GM19023 (cell line): ENCODE measurements at regions not wholly inside any gene's neighbourhood (a gene's known extent, or its start where the extent isn't known, plus 50 kb on each side); places are given as distances from the start of the nearest gene placed in this dataset.
"Not testable (repeated sequence)": the region's sequence is repeated elsewhere in the genome, so short reads cannot be mapped to it uniquely, and the experiment has no call there.

Experiments used
- ATAC-seq: cut with Tn5 transposase; IDR thresholded peaks from one replicate; pipeline ENCODE4 v1.9.1; 2021; ENCODE audit warnings: mild to moderate bottlenecking, moderate library complexity; ENCODE audit not compliant: unreplicated experiment

DNA sequence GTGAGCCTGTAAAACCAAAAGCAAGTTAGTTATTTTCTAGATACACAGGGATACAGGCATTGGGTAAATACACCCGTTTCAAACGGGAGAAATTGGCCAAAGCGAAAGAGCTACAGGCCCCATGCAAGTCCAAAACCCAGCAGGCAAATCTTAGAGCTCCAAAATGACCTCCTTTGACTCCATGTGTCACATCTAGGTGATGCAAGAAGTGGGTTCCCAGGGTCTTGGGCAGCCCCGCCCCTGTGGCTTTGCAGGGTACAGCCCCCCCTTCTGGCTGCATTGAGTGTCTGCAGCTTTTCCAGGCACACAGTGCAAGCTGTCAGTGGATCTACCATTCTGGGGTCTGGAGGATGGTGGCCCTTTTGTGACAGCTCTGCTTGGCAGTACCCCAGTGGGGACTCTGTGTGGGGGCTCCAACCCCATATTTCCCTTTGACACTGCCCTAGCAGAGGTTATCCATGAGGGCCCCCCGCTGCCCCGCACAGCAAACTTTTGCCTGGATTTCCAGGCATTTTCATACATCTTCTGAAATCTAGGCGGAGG, 1367.6 kb downstream of the CDH12 start:
- not testable (repeated sequence) for ATAC-seq

DNA sequence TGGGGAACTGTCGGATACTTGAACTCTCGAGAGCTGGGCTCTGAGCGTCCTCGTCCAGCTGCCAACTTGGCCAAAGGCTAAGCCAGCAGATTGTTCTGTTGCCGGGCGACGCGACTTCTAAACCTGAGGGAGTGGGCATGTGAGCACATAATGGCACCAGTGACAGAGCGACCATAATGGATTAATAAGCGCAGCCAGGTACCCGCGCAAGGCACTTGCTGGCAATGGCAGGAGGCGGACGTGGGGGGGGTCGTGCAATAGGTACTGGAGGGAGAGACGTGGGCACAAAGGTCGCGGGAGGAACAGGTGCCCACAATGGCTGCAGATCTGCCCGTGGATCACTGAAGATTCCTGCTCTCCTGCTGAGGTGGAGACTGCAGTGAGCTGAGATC, 1368.7 kb downstream of the CDH12 start:
- not testable (repeated sequence) for ATAC-seq

DNA sequence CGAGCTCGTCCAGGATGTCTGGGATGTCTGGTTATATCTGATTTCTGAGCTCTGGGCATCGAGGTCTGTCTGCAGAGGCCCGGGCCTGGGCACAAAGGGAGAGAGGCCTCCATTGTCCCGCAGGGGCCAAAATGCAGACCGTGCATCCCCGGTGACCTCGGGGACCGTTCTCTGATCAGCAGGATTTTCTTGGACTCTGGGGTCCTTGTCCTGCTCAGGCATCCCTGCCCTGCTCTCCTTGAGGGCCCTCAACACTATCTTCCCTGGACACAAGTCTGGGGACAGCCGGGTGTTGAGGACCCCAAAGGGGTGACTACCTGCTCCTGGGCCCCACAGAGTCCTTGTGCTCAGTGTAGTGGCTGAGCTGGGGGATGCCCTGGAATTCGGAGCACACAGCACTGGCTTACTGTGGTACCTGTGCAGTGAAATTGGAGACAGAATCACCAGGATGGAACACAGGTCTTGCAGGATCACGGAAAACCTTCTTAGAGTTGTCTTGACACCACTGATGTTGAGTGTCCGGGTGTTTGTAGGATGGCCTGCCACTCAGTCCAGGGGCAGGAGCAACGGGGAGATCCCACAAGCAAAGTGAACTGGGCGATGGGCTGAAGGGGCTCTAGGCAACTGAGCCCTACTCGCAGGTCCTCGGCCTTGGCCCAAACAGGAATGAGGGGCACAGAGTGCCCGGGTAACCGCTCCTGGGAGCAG, 1369.2 kb downstream of the CDH12 start:
- ATAC-seq, result not testable (repeated sequence)

DNA sequence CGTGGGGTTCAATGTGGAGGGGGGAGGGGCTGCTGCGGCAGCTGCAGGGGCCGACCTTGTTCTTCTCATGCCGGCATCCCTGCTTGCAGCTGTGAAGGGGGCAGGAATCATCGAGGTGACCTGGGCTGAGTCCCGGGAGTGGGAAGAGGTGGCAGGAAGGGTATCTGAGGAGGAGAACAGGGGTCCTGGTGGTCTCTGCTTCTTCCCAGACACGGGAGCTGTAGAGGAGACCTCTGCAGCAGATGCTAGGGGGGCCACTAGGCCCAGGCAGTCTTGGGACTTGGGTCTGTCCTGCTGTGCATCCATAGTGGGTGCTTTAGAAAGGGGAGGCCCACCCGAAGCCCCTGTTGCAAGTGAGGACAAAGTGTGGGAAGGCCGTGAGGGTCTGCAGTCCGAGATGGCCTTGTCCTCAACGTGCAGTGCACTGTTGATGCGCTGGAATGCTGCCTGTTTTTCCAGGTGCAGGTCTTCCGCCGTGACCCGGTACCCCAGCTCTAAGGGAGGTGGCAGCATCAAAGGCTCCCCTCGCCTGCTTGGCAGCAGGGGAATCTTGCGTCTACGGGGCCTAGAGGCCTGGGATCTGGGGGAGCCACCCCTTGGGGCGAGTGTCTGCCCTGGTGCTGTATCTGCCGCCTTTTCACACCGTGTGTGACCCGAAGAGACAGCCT, 1370.0 kb downstream of the CDH12 start:
- ATAC-seq, result not testable (repeated sequence)

DNA sequence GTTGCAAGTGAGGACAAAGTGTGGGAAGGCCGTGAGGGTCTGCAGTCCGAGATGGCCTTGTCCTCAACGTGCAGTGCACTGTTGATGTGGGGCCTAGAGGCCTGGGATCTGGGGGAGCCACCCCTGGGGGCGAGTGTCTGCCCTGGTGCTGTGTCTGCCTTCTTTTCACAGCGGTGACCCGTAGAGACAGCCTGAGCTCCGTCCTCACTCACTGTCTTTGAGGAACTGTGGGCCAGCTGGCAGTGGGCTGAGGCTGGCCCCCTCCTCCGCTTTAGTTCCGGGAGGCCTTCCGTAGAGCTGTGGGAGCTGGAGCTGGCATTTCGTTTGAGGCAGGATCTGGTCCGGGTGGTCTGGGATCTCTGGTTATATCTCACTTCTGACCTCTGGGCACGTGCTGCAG, 1370.6 kb downstream of the CDH12 start:
- not testable (repeated sequence) for ATAC-seq

DNA sequence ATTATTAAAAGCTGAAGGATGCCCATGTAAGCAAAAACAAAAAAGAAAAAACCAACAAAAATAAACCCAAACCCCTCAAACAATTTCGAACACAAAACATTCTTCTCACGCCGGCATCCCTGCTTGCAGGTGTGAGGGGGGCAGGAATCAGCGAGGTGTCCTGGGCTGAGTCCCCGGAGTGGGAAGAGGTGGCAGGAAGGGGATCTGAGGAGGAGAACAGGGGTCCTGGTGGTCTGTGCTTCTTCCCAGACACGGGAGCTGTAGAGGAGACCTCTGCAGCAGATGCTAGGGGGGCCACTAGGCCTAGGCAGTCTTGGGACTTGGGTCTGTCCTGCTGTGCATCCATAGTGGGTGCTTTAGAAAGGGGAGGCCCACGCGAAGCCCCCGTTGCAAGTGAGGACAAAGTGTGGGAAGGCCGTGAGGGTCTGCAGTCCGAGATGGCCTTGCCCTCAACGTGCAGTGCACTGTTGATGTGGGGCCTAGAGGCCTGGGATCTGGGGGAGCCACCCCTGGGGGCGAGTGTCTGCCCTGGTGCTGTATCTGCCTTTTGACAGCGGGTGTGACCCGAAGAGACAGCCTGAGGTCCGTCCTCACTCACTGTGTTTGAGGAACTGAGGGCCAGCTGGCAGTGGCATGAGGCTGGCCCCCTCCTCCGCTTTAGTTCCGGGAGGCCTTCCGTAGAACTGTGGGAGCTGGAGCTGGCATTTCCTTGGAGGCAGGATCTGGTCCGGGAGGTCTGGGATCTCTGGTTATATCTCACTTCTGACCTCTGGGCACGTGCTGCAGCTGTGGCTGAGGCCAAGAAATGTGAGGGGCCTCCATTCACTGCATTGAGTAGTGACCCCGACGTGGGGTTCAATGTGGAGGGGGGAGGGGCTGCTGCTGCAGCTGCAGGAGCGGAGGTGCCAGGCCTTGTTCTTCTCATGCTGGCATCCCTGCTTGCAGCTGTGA, 1371.5 kb downstream of the CDH12 start:
- not testable (repeated sequence) for ATAC-seq

DNA sequence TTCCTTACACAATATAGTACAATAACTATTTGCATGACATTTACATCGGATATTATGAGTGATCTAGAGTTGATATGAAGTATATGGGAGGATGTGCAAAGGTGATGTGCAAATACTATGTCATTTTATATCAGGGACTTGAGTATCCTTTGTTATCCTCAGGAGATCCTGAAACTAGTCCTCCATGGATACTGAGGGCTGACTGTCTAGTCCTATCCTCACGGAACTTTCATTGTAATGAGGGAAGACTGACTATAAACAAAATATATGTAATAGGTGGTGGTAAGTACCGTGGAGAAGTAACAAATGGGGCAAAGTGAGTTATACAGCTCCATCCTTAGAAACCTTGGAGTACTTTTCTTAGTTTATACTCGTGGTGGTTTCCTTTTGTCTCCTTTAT, 1373.1 kb downstream of the CDH12 start:
- ATAC-seq, result not testable (repeated sequence)

DNA sequence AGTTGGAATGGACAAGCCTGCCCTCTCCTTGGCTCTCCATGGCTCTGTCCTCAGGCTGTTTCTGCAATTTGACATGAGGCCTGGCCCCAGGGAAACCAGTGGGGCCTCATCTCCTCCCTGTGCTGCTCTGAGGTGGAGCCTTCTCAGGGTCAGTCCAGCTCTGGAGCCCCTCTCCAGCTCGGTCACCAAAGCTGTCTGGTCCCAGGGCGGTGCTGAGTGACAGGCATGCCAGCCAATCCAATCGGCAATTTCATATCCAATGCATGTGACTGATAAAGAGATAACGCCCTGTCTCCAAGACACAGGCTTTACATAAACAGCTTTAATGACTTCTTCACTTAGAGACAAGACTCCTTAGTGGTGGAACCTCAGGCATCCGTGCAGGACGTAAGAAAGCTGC, 1379.2 kb downstream of the CDH12 start:
- ATAC-seq, result not testable (repeated sequence)

DNA sequence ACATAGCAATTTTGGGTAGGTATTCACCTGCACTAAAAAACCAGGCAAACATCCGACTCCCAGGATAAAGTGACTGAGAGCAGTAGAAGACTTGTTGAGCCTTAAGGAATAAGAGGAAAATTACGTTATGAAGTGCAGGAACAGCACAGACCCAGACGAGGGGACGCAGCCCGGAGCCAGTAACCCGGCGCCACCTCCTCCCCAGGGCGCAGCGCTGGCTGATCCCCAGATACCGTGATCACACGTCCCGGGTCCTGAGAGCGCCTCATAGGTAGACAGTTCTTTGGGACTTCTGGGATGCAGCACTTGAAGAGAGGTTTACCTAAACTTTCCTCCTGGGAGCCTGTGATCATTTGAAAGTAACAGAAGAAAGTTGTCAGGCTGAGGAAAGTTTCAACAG, 1379.7 kb downstream of the CDH12 start:
- not testable (repeated sequence) for ATAC-seq

DNA sequence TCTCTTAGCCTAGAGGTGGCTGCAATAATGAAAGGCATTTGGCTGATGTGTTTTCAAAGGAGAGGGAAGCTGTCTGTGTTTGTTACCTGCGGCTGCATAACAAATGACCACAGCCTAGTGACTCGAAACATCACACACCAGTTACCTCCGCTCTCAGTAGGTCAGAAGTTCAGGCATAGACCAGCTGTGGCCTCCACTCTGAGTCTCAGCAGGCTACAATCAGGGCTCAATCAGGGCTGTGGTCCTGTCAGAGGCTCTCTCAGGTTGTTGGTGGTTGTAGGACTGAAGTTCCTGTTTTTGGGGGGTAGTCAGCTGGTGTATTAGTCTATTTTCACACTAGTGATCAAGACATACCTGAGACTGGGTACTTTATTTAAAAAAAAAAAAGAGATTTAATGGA, 1381.5 kb downstream of the CDH12 start:
- ATAC-seq, result peak; percentile 46

DNA sequence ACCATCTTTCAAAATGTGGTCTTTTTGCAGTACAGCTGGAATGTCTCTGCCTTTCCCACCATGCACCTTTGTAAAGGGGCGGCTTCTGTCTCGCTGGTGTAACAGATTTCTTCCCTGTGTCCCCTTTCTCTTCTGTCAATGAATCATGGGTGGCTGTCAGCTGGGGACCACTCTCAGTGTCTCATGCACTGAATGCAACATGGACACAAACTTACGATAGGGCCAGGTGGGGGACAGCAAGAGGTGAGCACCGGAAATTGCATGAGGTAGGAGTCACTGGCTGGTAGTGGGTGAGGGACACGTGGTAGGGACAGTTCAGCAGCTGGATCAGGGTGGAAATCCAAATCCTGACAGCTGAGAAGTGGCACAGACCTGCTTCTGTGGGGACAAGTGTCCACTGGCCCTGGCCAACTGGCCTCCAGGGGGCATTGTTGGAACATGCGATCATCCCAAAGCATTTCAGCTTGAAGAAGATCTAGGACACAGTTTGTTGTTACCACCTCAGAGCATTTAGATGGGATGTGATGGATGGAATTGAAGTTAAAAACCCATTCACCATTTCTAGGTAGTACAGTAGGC, 1383.5 kb downstream of the CDH12 start:
- not testable (repeated sequence) for ATAC-seq

DNA sequence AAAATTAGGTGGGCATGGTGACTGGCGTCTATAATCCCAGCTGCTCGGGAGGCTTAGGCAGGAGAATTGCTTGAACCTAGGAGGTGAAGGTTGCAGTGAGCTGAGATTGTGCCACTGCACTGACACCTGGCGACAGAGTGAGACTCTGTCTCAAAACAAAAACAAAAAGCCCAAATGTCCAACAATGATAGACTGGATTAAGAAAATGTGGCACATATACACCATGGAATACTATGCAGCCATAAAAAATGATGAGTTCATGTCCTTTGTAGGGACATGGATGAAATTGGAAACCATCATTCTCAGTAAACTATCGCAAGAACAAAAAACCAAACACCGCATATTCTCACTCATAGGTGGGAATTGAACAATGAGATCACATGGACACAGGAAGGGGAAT, 1385.6 kb downstream of the CDH12 start:
- ATAC-seq, result not testable (repeated sequence)

DNA sequence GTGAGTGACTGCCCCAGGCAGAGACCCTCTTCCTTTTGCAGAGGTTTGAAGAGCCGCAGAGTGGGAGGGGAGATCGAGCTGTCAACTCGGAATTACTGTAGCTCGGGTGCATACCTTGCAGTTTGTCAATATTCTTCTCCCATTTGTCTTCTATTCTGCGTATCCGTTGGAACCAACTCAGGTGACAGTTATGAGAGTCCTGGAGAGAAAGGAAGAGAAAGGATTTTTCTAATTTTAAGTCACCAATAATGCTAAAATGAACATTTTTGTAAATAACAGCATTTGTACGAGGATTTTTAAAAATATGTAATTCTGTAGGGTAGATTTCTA, 1393.4 kb downstream of the CDH12 start:
- not testable (repeated sequence) for ATAC-seq

DNA sequence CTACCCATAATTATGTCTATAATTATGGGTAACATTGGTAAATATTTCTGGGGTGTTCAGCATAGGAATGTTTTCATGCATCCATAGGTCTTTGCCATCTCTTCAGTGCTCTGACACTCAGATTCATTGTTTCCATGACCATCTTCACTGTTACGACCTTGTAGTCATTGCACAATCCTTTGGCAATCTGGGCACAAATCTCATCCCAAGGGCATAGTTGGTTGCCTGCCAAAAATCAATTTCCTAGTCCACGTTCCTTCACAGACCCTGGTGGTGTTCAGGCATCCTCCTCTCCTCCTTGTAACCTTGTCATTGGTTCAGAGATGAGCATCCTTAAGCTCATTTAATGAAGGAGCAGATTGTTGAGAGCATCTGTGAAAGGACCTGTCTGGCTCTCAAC, 1400.7 kb downstream of the CDH12 start:
- ATAC-seq, result no peak

DNA sequence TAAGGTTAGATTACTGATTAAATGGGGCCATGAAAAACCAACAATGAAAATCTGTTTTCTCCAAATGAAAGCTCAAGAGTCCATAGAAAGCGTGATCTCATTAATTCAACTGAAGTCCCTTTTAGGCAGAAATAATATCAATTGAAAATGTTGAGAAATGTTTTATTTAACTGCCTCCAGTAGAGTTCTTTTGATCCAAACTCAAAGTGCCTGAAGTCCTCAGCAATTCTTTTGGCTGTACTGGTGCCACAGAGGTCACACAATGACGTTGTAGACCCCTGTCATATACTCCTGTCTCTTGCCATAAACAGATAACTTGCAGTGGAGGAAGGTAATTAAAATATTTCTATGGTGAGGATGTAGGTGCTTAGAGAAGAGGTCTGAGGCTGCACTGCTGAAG, 1420.5 kb downstream of the CDH12 start:
- ATAC-seq, result no peak

DNA sequence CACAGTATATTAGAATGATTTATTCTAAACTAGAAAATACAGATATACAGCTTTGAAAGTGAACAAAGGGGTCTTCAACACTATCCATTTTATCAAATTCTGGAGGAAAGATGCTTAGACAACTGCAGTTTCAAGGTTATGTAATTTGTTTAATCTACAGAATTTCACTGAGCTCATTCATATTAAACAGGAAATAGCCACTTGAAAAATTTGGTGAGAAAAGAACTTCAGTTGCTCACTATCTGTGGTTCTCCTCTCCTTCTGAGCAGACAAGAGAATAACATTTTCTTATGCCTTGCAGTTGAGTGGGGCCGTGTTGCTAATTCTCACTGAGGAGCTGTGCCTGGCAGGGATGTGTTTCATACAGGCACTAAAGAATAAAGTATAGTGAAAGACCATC, 1428.2 kb downstream of the CDH12 start:
- no peak for ATAC-seq

DNA sequence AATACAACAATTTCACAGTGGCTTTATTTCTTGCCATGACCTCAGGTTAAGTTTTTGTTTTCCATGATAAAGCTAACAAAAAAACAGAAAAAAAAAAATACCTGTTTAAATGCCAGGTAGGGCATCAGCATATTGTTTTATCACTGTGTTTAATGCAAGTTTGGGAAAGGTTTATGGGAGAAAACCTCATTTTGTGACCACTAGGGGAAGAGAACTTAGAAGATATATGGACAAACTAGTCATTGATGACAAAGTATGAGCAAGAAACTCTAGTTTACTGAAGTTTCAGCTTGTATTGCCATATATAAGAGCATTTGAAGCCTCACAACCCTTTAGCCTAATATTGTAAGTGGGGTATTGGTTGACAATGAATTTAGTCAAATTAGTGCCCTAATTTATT, 1431.4 kb upstream of the CDH18 start:
- ATAC-seq, result no peak

DNA sequence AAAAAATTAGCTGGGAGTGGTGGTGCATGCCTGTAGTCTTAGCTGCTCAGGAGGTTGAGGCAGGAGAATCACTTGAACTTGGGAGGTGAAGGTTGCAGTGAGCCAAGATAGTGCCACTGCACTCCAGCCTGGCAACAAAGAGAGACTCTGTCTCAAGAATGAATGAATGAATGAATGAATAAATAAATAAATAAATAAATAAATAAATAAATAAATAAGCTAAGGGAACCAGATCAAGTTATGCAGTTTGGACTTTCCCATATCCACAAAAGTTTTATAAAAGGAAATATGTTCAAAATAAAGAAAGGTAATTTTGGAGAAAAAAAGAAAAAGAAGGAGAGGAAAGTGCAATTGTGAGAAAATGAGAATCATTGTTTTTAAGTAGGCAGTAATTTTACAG, 1414.1 kb upstream of the CDH18 start:
- ATAC-seq, result not testable (repeated sequence)

DNA sequence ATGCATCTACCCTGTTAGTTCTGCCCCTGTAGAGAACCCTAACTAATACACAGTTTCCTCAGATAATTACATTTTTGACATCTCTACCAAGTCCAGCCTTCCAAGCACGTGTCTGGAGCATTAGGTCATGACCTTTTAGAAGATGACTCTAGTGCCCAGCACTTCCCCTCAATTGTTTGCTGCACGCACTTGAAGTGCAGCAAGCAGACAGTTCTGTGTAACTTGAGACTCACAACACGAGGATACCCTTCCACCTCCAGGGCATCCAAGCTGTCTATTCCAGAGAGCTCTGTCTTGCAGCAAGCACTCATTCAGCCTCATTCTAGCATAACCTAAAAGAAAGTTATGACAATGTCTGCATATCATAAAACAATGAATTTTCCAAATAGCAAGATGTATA, 1410.5 kb upstream of the CDH18 start:
- ATAC-seq, result no peak

DNA sequence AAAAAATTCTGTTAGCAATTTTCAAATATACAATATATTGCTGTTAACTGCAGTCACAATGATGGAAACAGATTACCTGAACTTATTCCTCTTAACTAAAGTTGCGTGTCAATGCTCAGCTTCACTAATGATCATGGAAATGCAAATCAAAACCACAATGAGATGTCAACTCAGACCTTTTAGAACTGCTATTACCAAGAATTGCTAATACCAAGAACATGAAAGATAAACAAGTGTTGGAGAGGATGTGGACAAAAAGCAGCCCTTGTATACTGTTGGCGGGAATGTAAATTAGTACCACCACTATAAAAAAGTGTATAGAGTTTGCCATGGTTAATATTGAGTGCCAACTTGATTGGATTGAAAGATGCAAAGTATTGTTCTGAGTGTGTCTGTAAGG, 1409.7 kb upstream of the CDH18 start:
- peak; percentile 62 for ATAC-seq

DNA sequence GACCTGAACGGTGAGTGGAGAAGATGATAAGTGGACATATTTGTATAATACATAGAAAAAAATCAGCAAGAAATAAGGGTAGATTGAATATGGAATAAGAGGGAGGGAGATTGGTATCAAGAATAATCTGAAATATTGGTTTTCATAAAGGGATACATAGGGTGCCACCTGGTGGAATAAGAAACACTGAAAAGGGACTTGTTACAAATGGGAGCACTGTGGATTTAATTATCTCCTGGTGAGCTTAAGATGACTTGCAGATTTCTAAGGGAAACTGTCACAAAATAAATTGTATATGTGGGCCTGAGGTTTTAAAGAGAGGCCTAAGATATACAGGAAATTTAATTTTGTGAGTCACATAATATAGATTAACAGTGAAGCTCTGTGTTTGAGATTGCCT, 1403.5 kb upstream of the CDH18 start:
- no peak for ATAC-seq
